Mucosa of rectum (tissue), 2 donors: ENCODE measurements at regions not wholly inside any gene's neighbourhood (a gene's known extent, or its start where the extent isn't known, plus 50 kb on each side); places are given as distances from the start of the nearest gene placed in this dataset.
"Not testable (repeated sequence)": the region's sequence is repeated elsewhere in the genome, so short reads cannot be mapped to it uniquely, and the experiment has no call there.

Experiments
- H3K27ac ChIP-seq, 2 donors: one replicate each; pipeline ENCODE4 v1.7.0; 2013; ENCODE audit warnings: inconsistent platforms in 2 of 2, low read depth in 2 of 2, low read length in 2 of 2
- H3K27me3 ChIP-seq, 2 donors: one replicate each; pipeline ENCODE4 v1.7.0; 2013; ENCODE audit warnings: low read length in 2 of 2; ENCODE audit not compliant: control insufficient read depth in 2 of 2, insufficient read depth in 2 of 2
- H3K36me3 ChIP-seq, 2 donors: one replicate each; pipeline ENCODE4 v1.7.0; 2013; ENCODE audit warnings: low read length in 2 of 2; ENCODE audit not compliant: control insufficient read depth in 2 of 2, insufficient read depth in 2 of 2
- H3K4me1 ChIP-seq, 2 donors: one replicate each; pipeline ENCODE4 v1.7.0; 2013; ENCODE audit warnings: low read length in 2 of 2, mild to moderate bottlenecking in 1 of 2; ENCODE audit not compliant: control insufficient read depth in 2 of 2, insufficient read depth in 2 of 2
- H3K4me3 ChIP-seq, 2 donors: one replicate each; pipeline ENCODE4 v1.7.0; 2013; ENCODE audit warnings: low read length in 2 of 2
- H3K9ac ChIP-seq, 2 donors: one replicate each; pipeline ENCODE4 v1.7.0; 2013; ENCODE audit warnings: low read length in 2 of 2, low read depth in 1 of 2, mild to moderate bottlenecking in 1 of 2
- H3K9me3 ChIP-seq, 2 donors: one replicate each; pipeline ENCODE4 v1.7.0; 2013; ENCODE audit warnings: low read length in 2 of 2; ENCODE audit not compliant: control insufficient read depth in 2 of 2
- donor health status: healthy.
- donor health status: Normal muscosa, but diverticular disease.

- no peak overlapping the region for H3K9ac ChIP-seq
- no peaks in the 10 kb centered on the region for H3K36me3 ChIP-seq
- H3K4me3 ChIP-seq = no peak overlapping the region
- H3K27me3 ChIP-seq = no peaks in the 10 kb centered on the region
- no peaks in the 10 kb centered on the region for H3K9me3 ChIP-seq
- no peaks in the 10 kb centered on the region for H3K4me1 ChIP-seq
- no peak overlapping the region for H3K27ac ChIP-seq
These were observed 795.1 kb upstream of the CDH6 start for GRCh38 chr5:30398423-30398822.

- Histone ChIP-seq H3K4me1 (no peaks in the 10 kb centered on the region), H3K9ac (no peak overlapping the region), H3K4me3 (no peak overlapping the region), H3K27me3 (no peaks in the 10 kb centered on the region), H3K36me3 (no peaks in the 10 kb centered on the region), H3K9me3 (no peaks in the 10 kb centered on the region), H3K27ac (no peak overlapping the region)
These were observed 800.6 kb upstream of the CDH6 start for GRCh38 chr5:30392897-30393296.

- H3K9ac ChIP-seq = no peak overlapping the region
- no peaks in the 10 kb centered on the region for H3K27me3 ChIP-seq
- no peaks in the 10 kb centered on the region for H3K36me3 ChIP-seq
- H3K27ac ChIP-seq = no peak overlapping the region
- H3K9me3 ChIP-seq = no peaks in the 10 kb centered on the region
- no peak overlapping the region for H3K4me3 ChIP-seq
- no peaks in the 10 kb centered on the region for H3K4me1 ChIP-seq
These were observed 803.4 kb upstream of the CDH6 start for GRCh38 chr5:30390095-30390494.

- H3K9ac ChIP-seq = no peak overlapping the region
- no peaks in the 10 kb centered on the region for H3K27me3 ChIP-seq
- no peak overlapping the region for H3K4me3 ChIP-seq
- H3K4me1 ChIP-seq = no peaks in the 10 kb centered on the region
- H3K9me3 ChIP-seq = no peaks in the 10 kb centered on the region
- no peaks in the 10 kb centered on the region for H3K36me3 ChIP-seq
- H3K27ac ChIP-seq = no peak overlapping the region
These were observed 805.4 kb upstream of the CDH6 start for GRCh38 chr5:30387974-30388632.

- H3K36me3 ChIP-seq = no peaks in the 10 kb centered on the region
- H3K27me3 ChIP-seq = no peaks in the 10 kb centered on the region
- H3K4me1 ChIP-seq = no peaks in the 10 kb centered on the region
- no peak overlapping the region for H3K4me3 ChIP-seq
- no peaks in the 10 kb centered on the region for H3K9me3 ChIP-seq
- no peak overlapping the region for H3K27ac ChIP-seq
- no peak overlapping the region for H3K9ac ChIP-seq
These were observed 807.7 kb upstream of the CDH6 start for GRCh38 chr5:30385754-30386153.

GRCh38 chr5:30384171-30384570 is 809.3 kb upstream of the CDH6 start:
- Histone ChIP-seq H3K9ac (no peak overlapping the region), H3K27me3 (no peaks in the 10 kb centered on the region), H3K36me3 (no peaks in the 10 kb centered on the region), H3K4me1 (no peaks in the 10 kb centered on the region), H3K4me3 (no peak overlapping the region), H3K27ac (no peak overlapping the region), H3K9me3 (no peaks in the 10 kb centered on the region)

- Histone ChIP-seq H3K27ac (no peak overlapping the region), H3K9me3 (no peaks in the 10 kb centered on the region), H3K4me1 (no peaks in the 10 kb centered on the region), H3K36me3 (no peaks in the 10 kb centered on the region), H3K4me3 (no peak overlapping the region), H3K27me3 (no peaks in the 10 kb centered on the region), H3K9ac (no peak overlapping the region)
These were observed 813.3 kb upstream of the CDH6 start for GRCh38 chr5:30380228-30380627.

- no peak overlapping the region for H3K9ac ChIP-seq
- H3K4me1 ChIP-seq = no peaks in the 10 kb centered on the region
- no peaks in the 10 kb centered on the region for H3K27me3 ChIP-seq
- H3K36me3 ChIP-seq = no peaks in the 10 kb centered on the region
- H3K27ac ChIP-seq = no peak overlapping the region
- H3K9me3 ChIP-seq = no peaks in the 10 kb centered on the region
- no peak overlapping the region for H3K4me3 ChIP-seq
These were observed 816.6 kb upstream of the CDH6 start for GRCh38 chr5:30376848-30377247.

GRCh38 chr5:30368064-30368463 is 825.4 kb upstream of the CDH6 start:
- Histone ChIP-seq H3K9me3 (peaks cover 0 to 3% of the 10 kb centered on the region in 2 donors), H3K36me3 (no peaks in the 10 kb centered on the region), H3K27ac (no peak overlapping the region), H3K4me1 (no peaks in the 10 kb centered on the region), H3K4me3 (no peak overlapping the region), H3K9ac (no peak overlapping the region), H3K27me3 (no peaks in the 10 kb centered on the region)

- H3K27ac ChIP-seq, H3K9me3 ChIP-seq, H3K4me1 ChIP-seq, H3K9ac ChIP-seq, H3K27me3 ChIP-seq, H3K36me3 ChIP-seq, H3K4me3 ChIP-seq: not testable (repeated sequence)
These were observed 828.5 kb upstream of the CDH6 start for GRCh38 chr5:30365031-30365430.

GRCh38 chr5:30357371-30357770 is 836.1 kb upstream of the CDH6 start:
- Histone ChIP-seq H3K9ac (no peak overlapping the region), H3K4me1 (no peaks in the 10 kb centered on the region), H3K4me3 (no peak overlapping the region), H3K27ac (no peak overlapping the region), H3K9me3 (no peaks in the 10 kb centered on the region), H3K27me3 (no peaks in the 10 kb centered on the region), H3K36me3 (no peaks in the 10 kb centered on the region)
